ENCODE measurements at regions not wholly inside any gene's neighbourhood (a gene's known extent, or its start where the extent isn't known, plus 50 kb on each side); places are given as distances from the start of the nearest gene placed in this dataset.

DNA sequence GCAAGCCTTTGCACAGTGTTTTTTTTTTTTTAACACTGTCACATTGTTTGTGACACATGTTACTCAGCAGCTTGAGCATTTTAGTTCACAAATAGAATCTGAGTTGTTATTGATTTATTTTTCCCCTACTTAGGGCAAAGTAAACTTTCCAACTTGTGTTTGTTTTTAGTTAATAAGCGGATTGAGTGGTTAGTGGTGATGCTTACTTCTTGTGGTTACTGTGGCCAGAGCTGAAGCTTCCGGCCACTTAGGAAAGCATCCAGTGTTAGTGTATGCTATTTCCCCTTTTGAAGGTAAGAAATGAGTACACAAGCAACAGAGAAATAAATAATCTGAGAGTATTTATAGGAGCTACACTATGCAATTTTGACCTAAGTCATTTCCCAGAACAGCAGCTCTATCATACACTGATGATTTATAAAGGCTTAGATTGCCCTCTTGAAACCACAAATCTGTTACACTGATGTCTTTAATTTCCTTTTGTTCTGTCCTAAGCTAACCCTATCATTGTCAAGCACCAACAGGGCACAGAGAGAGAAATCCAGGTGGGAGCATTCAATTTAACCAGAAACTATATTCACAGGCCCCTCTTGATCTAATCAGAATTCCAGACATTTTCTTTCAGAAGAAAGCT, 2464.6 kb downstream of the PCDH7 start:
- Histone ChIP-seq H2AFZ (ENCODE audit: low read depth, low read length) (no peak overlapping the region), H3K14ac (ENCODE audit: low read length in 2 of 2) (no peak overlapping the region), H4K8ac (ENCODE audit: low read length) (no peak overlapping the region), H4K91ac (ENCODE audit: low read length) (no peak overlapping the region), H3K36me3 (ENCODE audit: control insufficient read depth in 1 of 2, insufficient read depth in 2 of 2, low read depth in 1 of 2, low read length in 2 of 2) (no peaks in the 10 kb centered on the region), H2AK5ac (ENCODE audit: low read length, severe bottlenecking) (no peak overlapping the region), H3K18ac (ENCODE audit: low read depth in 1 of 2, low read length in 2 of 2) (no peak overlapping the region), H3K23ac (ENCODE audit: low read length in 2 of 2) (no peak overlapping the region), H3K9me3 (ENCODE audit: control insufficient read depth, low read length) (peaks cover 6% of the 10 kb centered on the region), H3K27me3 (ENCODE audit: control insufficient read depth in 1 of 2, insufficient read depth in 1 of 2, low read length in 2 of 2) (no peaks in the 10 kb centered on the region), H3K4me2 (ENCODE audit: low read length, poor library complexity, severe bottlenecking) (no peak overlapping the region), H3K9ac (ENCODE audit: low read length) (no peak overlapping the region), H2BK15ac (ENCODE audit: low read depth, poor library complexity, severe bottlenecking) (no peak overlapping the region), H3K4ac (ENCODE audit: low read depth in 1 of 2, low read length in 2 of 2) (no peak overlapping the region), H3K4me1 (ENCODE audit: control insufficient read depth, insufficient read depth, low read depth, low read length) (no peaks in the 10 kb centered on the region), H3K4me3 (ENCODE audit: insufficient read depth in 1 of 2, low read depth in 1 of 2, low read length in 2 of 2) (no peak overlapping the region), H2BK12ac (ENCODE audit: low read length in 2 of 2) (no peak overlapping the region), H3K27ac (ENCODE audit: low read length, poor library complexity, severe bottlenecking) (no peak overlapping the region), H2BK120ac (ENCODE audit: low read depth, low read length) (no peak overlapping the region), H2BK5ac (ENCODE audit: low read depth, low read length, poor library complexity, severe bottlenecking) (no peak overlapping the region), H3K79me1 (replicated peaks; ENCODE audit: low read length, poor library complexity, severe bottlenecking) (no peaks in the 10 kb centered on the region)
- DNase-seq, result peak; percentile 85
- 0% methylated on average over 2 of the region's 2 CpGs for WGBS

DNA sequence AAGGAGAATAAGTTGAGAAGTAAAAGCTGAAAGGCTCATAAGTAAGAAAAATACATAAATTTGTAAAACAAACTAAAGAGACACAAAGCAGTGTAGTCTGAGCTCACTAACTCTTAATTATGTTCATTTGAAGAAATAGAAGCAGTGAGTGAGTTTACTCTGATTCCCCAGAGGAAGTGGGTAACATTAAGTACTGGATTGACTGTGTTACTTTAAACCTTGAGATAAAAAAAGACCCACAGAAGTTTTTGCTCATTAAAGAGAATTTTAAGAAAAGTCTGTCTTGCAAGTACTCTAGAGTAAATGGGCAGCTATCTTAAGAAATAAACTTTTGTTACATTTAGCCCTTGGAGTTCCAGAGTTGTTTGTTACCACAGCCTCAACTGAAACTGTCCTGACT, 2466.9 kb downstream of the PCDH7 start:
- Histone ChIP-seq H3K23ac (ENCODE audit: low read length in 2 of 2) (no peak overlapping the region), H3K27me3 (ENCODE audit: control insufficient read depth in 1 of 2, insufficient read depth in 1 of 2, low read length in 2 of 2) (no peaks in the 10 kb centered on the region), H2AFZ (ENCODE audit: low read depth, low read length) (no peak overlapping the region), H3K4me3 (ENCODE audit: insufficient read depth in 1 of 2, low read depth in 1 of 2, low read length in 2 of 2) (no peak overlapping the region), H3K18ac (ENCODE audit: low read depth in 1 of 2, low read length in 2 of 2) (no peak overlapping the region), H3K9ac (ENCODE audit: low read length) (no peak overlapping the region), H2BK5ac (ENCODE audit: low read depth, low read length, poor library complexity, severe bottlenecking) (no peak overlapping the region), H3K36me3 (ENCODE audit: control insufficient read depth in 1 of 2, insufficient read depth in 2 of 2, low read depth in 1 of 2, low read length in 2 of 2) (no peaks in the 10 kb centered on the region), H3K4ac (ENCODE audit: low read depth in 1 of 2, low read length in 2 of 2) (no peak overlapping the region), H2BK15ac (ENCODE audit: low read depth, poor library complexity, severe bottlenecking) (no peak overlapping the region), H2BK12ac (ENCODE audit: low read length in 2 of 2) (no peak overlapping the region), H4K8ac (ENCODE audit: low read length) (no peak overlapping the region), H2BK120ac (ENCODE audit: low read depth, low read length) (no peak overlapping the region), H2AK5ac (ENCODE audit: low read length, severe bottlenecking) (no peak overlapping the region), H3K79me1 (replicated peaks; ENCODE audit: low read length, poor library complexity, severe bottlenecking) (no peaks in the 10 kb centered on the region), H3K4me1 (ENCODE audit: control insufficient read depth, insufficient read depth, low read depth, low read length) (no peaks in the 10 kb centered on the region), H4K91ac (ENCODE audit: low read length) (no peak overlapping the region), H3K27ac (ENCODE audit: low read length, poor library complexity, severe bottlenecking) (no peak overlapping the region), H3K14ac (ENCODE audit: low read length in 2 of 2) (no peak overlapping the region), H3K9me3 (ENCODE audit: control insufficient read depth, low read length) (peaks cover 6% of the 10 kb centered on the region), H3K4me2 (ENCODE audit: low read length, poor library complexity, severe bottlenecking) (no peak overlapping the region)
- peak; percentile 1 for DNase-seq

DNA sequence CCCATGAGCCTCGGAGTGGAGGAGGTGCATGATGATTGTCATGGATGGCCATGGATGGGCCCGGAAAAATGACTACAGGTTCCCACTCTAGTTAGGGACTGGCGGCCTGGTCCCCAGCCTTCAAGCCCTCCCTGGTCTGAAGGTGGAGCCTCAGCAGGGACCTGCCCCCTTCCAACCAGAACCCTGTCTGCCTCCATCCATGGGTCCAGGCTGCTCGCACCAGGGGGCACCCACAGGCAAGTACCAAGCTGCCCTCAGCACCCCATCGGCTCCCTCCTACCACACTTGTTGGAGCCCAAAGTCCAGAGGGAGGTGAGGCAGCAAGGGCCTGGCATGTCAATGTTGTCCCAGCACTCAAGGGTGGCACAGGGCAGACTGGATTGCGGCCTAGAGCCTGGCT, 2468.6 kb downstream of the PCDH7 start:
- no peaks in the 10 kb centered on the region for H3K4me1 ChIP-seq (ENCODE audit: control insufficient read depth, insufficient read depth, low read depth, low read length)
- no peaks in the 10 kb centered on the region for H3K9me3 ChIP-seq (ENCODE audit: control insufficient read depth, low read length)
- no peak overlapping the region for H2BK15ac ChIP-seq (ENCODE audit: low read depth, poor library complexity, severe bottlenecking)
- no peak overlapping the region for H2AFZ ChIP-seq (ENCODE audit: low read depth, low read length)
- H3K23ac ChIP-seq (ENCODE audit: low read length in 2 of 2), result no peak overlapping the region
- no peak overlapping the region for H2AK5ac ChIP-seq (ENCODE audit: low read length, severe bottlenecking)
- no peak overlapping the region for H3K14ac ChIP-seq (ENCODE audit: low read length in 2 of 2)
- no peak overlapping the region for H3K4me3 ChIP-seq (ENCODE audit: insufficient read depth in 1 of 2, low read depth in 1 of 2, low read length in 2 of 2)
- no peak overlapping the region for H2BK5ac ChIP-seq (ENCODE audit: low read depth, low read length, poor library complexity, severe bottlenecking)
- no peaks in the 10 kb centered on the region for H3K79me1 ChIP-seq (replicated peaks; ENCODE audit: low read length, poor library complexity, severe bottlenecking)
- H2BK12ac ChIP-seq (ENCODE audit: low read length in 2 of 2), result peak overlapping the region in 1 of 2 experiments; percentile 7
- no peaks in the 10 kb centered on the region for H3K27me3 ChIP-seq (ENCODE audit: control insufficient read depth in 1 of 2, insufficient read depth in 1 of 2, low read length in 2 of 2)
- no peak overlapping the region for H3K4me2 ChIP-seq (ENCODE audit: low read length, poor library complexity, severe bottlenecking)
- DNase-seq, result no peak
- H4K8ac ChIP-seq (ENCODE audit: low read length), result no peak overlapping the region
- no peak overlapping the region for H3K18ac ChIP-seq (ENCODE audit: low read depth in 1 of 2, low read length in 2 of 2)
- H3K4ac ChIP-seq (ENCODE audit: low read depth in 1 of 2, low read length in 2 of 2), result no peak overlapping the region
- H3K27ac ChIP-seq (ENCODE audit: low read length, poor library complexity, severe bottlenecking), result no peak overlapping the region
- no peaks in the 10 kb centered on the region for H3K36me3 ChIP-seq (ENCODE audit: control insufficient read depth in 1 of 2, insufficient read depth in 2 of 2, low read depth in 1 of 2, low read length in 2 of 2)
- H2BK120ac ChIP-seq (ENCODE audit: low read depth, low read length), result no peak overlapping the region
- no peak overlapping the region for H3K9ac ChIP-seq (ENCODE audit: low read length)
- no peak overlapping the region for H4K91ac ChIP-seq (ENCODE audit: low read length)
- 88% methylated on average over 6 of the region's 6 CpGs for WGBS

DNA sequence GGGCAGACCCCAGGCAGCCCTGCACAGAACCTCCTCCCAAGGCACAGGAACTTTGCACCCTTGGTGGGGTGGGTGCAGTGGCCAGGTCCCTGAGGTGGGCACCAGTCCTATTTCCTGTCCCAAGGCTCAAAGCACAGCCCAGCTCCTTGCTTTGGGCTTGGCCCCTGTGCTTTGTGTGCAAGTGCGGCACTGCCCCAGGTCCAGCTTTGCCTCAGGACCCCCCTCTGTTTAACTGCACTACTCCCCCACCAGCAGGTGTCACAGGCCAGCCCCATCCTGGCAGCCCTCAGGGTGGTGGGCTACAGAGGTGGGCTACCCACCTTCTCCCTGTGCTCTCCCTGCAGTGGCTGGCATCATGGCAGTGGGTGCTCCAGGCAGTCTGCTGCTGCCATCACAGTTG, 2469.0 kb downstream of the PCDH7 start:
- Histone ChIP-seq H3K36me3 (ENCODE audit: control insufficient read depth in 1 of 2, insufficient read depth in 2 of 2, low read depth in 1 of 2, low read length in 2 of 2) (no peaks in the 10 kb centered on the region), H2BK15ac (ENCODE audit: low read depth, poor library complexity, severe bottlenecking) (no peak overlapping the region), H3K27me3 (ENCODE audit: control insufficient read depth in 1 of 2, insufficient read depth in 1 of 2, low read length in 2 of 2) (no peaks in the 10 kb centered on the region), H4K91ac (ENCODE audit: low read length) (no peak overlapping the region), H3K79me1 (replicated peaks; ENCODE audit: low read length, poor library complexity, severe bottlenecking) (no peaks in the 10 kb centered on the region), H3K27ac (ENCODE audit: low read length, poor library complexity, severe bottlenecking) (no peak overlapping the region), H3K23ac (ENCODE audit: low read length in 2 of 2) (no peak overlapping the region), H3K4me1 (ENCODE audit: control insufficient read depth, insufficient read depth, low read depth, low read length) (no peaks in the 10 kb centered on the region), H2AK5ac (ENCODE audit: low read length, severe bottlenecking) (no peak overlapping the region), H2BK120ac (ENCODE audit: low read depth, low read length) (no peak overlapping the region), H3K14ac (ENCODE audit: low read length in 2 of 2) (no peak overlapping the region), H2AFZ (ENCODE audit: low read depth, low read length) (no peak overlapping the region), H3K4ac (ENCODE audit: low read depth in 1 of 2, low read length in 2 of 2) (no peak overlapping the region), H2BK5ac (ENCODE audit: low read depth, low read length, poor library complexity, severe bottlenecking) (no peak overlapping the region), H2BK12ac (ENCODE audit: low read length in 2 of 2) (peak overlapping the region in 1 of 2 experiments; percentile 7), H3K4me3 (ENCODE audit: insufficient read depth in 1 of 2, low read depth in 1 of 2, low read length in 2 of 2) (no peak overlapping the region), H3K9me3 (ENCODE audit: control insufficient read depth, low read length) (no peaks in the 10 kb centered on the region), H3K4me2 (ENCODE audit: low read length, poor library complexity, severe bottlenecking) (no peak overlapping the region), H3K9ac (ENCODE audit: low read length) (no peak overlapping the region), H3K18ac (ENCODE audit: low read depth in 1 of 2, low read length in 2 of 2) (no peak overlapping the region), H4K8ac (ENCODE audit: low read length) (no peak overlapping the region)
- 100% methylated on average over 1 of the region's 1 CpG for WGBS
- DNase-seq, result no peak
